ENCODE measurements at regions not wholly inside any gene's neighbourhood (a gene's known extent, or its start where the extent isn't known, plus 50 kb on each side); places are given as distances from the start of the nearest gene placed in this dataset.

- DNase-seq (ENCODE audit: low read depth) = no peak
- no peak for TF ChIP-seq CTCF (conservative IDR thresholded peaks at IDR 0.05; ENCODE audit: low read depth, low read length)
- no peak overlapping the region for H3K4me3 ChIP-seq (ENCODE audit: low read length)
Measured at GRCh38 chr5:103434057-103434456, 128.5 kb downstream of the NUDT12 start.

- DNase-seq (ENCODE audit: low read depth) = no peak
- no peak overlapping the region for H3K4me3 ChIP-seq (ENCODE audit: low read length)
- TF ChIP-seq CTCF (conservative IDR thresholded peaks at IDR 0.05; ENCODE audit: low read depth, low read length) = no peak
Measured at GRCh38 chr5:103433211-103433610, 129.4 kb downstream of the NUDT12 start.

DNA sequence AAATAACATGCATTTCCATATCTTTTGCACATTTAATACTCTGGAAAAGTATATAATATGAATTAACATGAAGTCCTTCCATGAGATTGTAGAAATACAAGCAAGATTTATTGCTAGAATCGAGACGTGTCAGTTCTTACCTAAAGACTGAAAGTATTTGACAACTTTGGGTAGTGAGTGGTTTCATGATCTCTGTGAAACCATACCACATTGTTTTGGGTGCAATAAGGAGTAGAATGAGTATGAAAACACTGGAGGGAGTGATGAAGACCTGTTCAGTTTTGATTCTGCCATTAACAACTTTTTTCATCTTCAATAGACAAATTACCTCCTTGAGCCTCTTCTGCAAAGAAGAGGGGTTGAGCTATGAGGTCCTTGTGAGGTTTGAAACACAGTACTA, 133.7 kb downstream of the NUDT12 start:
- H3K4me3 ChIP-seq (ENCODE audit: low read length) = no peak overlapping the region
- TF ChIP-seq CTCF (conservative IDR thresholded peaks at IDR 0.05; ENCODE audit: low read depth, low read length) = no peak
- DNase-seq (ENCODE audit: low read depth) = no peak

- H3K4me3 ChIP-seq (ENCODE audit: low read length) = no peak overlapping the region
- peak; percentile 73 for DNase-seq (ENCODE audit: low read depth)
- no peak for TF ChIP-seq CTCF (conservative IDR thresholded peaks at IDR 0.05; ENCODE audit: low read depth, low read length)
Measured at GRCh38 chr5:103428411-103428871, 134.1 kb downstream of the NUDT12 start.

GRCh38 chr5:103427326-103427725, 135.3 kb downstream of the NUDT12 start:
- DNase-seq (ENCODE audit: low read depth) = no peak
- no peak overlapping the region for H3K4me3 ChIP-seq (ENCODE audit: low read length)
- no peak for TF ChIP-seq CTCF (conservative IDR thresholded peaks at IDR 0.05; ENCODE audit: low read depth, low read length)

- no peak overlapping the region for H3K4me3 ChIP-seq (ENCODE audit: low read length)
- peak; percentile 72 for DNase-seq (ENCODE audit: low read depth)
- TF ChIP-seq CTCF (conservative IDR thresholded peaks at IDR 0.05; ENCODE audit: low read depth, low read length) = no peak
Measured at GRCh38 chr5:103425686-103426454, 136.7 kb downstream of the NUDT12 start.

All from retinal pigment epithelial cell (primary cell).